OCI-LY1 (cell line): ENCODE measurements at regions not wholly inside any gene's neighbourhood (a gene's known extent, or its start where the extent isn't known, plus 50 kb on each side); places are given as distances from the start of the nearest gene placed in this dataset.

Experiments used
- H2AFZ ChIP-seq: fragments of 200-600 bp; sonication (generic), shearing (Covaris generic); 2 replicates; pipeline ENCODE4 v1.6.0; 2014; ENCODE audit warnings: antibody characterized with exemption, mild to moderate bottlenecking, low read length
- H3F3A ChIP-seq: fragments of 200-600 bp; sonication (generic), shearing (Covaris generic); 2 replicates; pipeline ENCODE4 v1.6.0; 2014; ENCODE audit warnings: mild to moderate bottlenecking, antibody characterized with exemption, low read length, moderate library complexity; ENCODE audit not compliant: insufficient read depth
- H3K27ac ChIP-seq: fragments of 200-600 bp; sonication (generic); 2 replicates; pipeline ENCODE4 v1.5.1; 2014; ENCODE audit warnings: low read length, mixed run types, mild to moderate bottlenecking, low read depth; ENCODE audit not compliant: poor library complexity, severe bottlenecking
- H3K27me3 ChIP-seq: fragments of 200-600 bp; sonication (generic); 2 replicates; pipeline ENCODE4 v1.6.0; 2014; ENCODE audit warnings: antibody characterized with exemption, mild to moderate bottlenecking, low read length, moderate library complexity; ENCODE audit not compliant: insufficient read depth
- H3K36me3 ChIP-seq: fragments of 200-600 bp; sonication (generic); 2 replicates; pipeline ENCODE4 v1.6.1; 2014; ENCODE audit warnings: mild to moderate bottlenecking, antibody characterized with exemption, low read length, moderate library complexity, mixed read lengths; ENCODE audit not compliant: insufficient read depth
- H3K4me1 ChIP-seq: fragments of 200-600 bp; sonication (generic); 2 replicates; pipeline ENCODE4 v1.5.1; 2014; ENCODE audit warnings: mild to moderate bottlenecking, low read length, moderate library complexity; ENCODE audit not compliant: insufficient read depth, severe bottlenecking
- H3K4me2 ChIP-seq: fragments of 200-600 bp; sonication (generic), shearing (Covaris generic); 2 replicates; pipeline ENCODE4 v1.6.1; 2014; ENCODE audit warnings: low read length
- H3K4me3 ChIP-seq: fragments of 200-600 bp; sonication (generic); 2 replicates; pipeline ENCODE4 v1.5.1; 2014; ENCODE audit warnings: low read length, low read depth, mild to moderate bottlenecking, mixed read lengths; ENCODE audit not compliant: poor library complexity, severe bottlenecking
- H3K79me2 ChIP-seq: fragments of 200-600 bp; shearing (Covaris generic); 2 replicates; pipeline ENCODE4 v1.6.1; 2016; ENCODE audit warnings: mixed run types, low read length, mixed read lengths; ENCODE audit not compliant: insufficient read depth
- H3K9ac ChIP-seq: fragments of 200-600 bp; sonication (generic), shearing (Covaris generic); 2 replicates; pipeline ENCODE4 v1.6.1; 2014; ENCODE audit warnings: mild to moderate bottlenecking, low read length, mixed read lengths
- H3K9me2 ChIP-seq: fragments of 200-600 bp; sonication (generic), shearing (Covaris generic); 2 replicates; pipeline ENCODE4 v1.6.1; 2014; ENCODE audit warnings: low read depth, mild to moderate bottlenecking, low read length, mixed read lengths
- H3K9me3 ChIP-seq: fragments of 200-600 bp; shearing (Covaris generic); 2 replicates; pipeline ENCODE4 v1.6.1; 2014; ENCODE audit warnings: low read length, mixed read lengths
- H4K20me1 ChIP-seq: fragments of 200-600 bp; sonication (generic), shearing (Covaris generic); 2 replicates; pipeline ENCODE4 v1.6.0; 2016; ENCODE audit warnings: mild to moderate bottlenecking, low read length; ENCODE audit not compliant: insufficient read depth
- EZH2 ChIP-seq: fragments of 200-600 bp; sonication (generic), shearing (Covaris generic); IDR thresholded peaks from 2 replicates; pipeline ENCODE4 v1.8.0; 2017; ENCODE audit warnings: borderline replicate concordance, mixed run types, mild to moderate bottlenecking, antibody characterized with exemption, low read length, moderate library complexity, mixed read lengths
- TF ChIP-seq, protein P1 (sequence below): fragments of 200-600 bp; sonication (generic), shearing (Covaris generic); IDR thresholded peaks from 2 replicates; pipeline ENCODE4 v1.5.1; 2017; ENCODE audit warnings: mild to moderate bottlenecking, antibody characterized with exemption, low read length, moderate library complexity, mixed read lengths

DNA sequence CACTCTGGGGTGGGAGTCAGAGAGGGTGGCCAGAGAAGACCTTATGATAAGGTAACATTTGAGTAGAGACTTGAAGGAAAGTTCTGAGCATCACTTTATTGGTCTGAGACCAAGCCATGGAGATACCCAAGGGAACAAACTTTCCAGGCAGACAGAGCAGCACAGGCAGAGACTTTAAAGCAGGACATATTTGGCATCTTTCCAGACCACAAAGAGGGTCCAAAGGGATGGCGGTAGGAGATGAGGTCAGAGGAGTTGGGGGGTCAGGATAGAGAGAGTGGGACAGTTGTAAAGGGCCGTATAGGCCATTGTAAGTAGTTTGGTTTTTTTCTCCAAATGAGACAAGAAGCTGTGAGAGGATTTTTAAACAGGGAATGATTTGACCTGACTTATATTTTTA is 344.4 kb downstream of the SEC23A start:
- Histone ChIP-seq H3K4me1 (no peaks in the 10 kb centered on the region), H3K9me2 (no peaks in the 10 kb centered on the region), H3K9me3 (no peaks in the 10 kb centered on the region), H2AFZ (no peak overlapping the region), H4K20me1 (no peaks in the 10 kb centered on the region), H3K27me3 (no peaks in the 10 kb centered on the region), H3K27ac (no peak overlapping the region), H3K9ac (no peak overlapping the region), H3K4me2 (no peak overlapping the region), H3K4me3 (no peak overlapping the region), H3F3A (no peaks in the 10 kb centered on the region), H3K79me2 (no peaks in the 10 kb centered on the region), H3K36me3 (no peaks in the 10 kb centered on the region)
- no peak for TF ChIP-seq EZH2
- TF ChIP-seq, protein P1, sequence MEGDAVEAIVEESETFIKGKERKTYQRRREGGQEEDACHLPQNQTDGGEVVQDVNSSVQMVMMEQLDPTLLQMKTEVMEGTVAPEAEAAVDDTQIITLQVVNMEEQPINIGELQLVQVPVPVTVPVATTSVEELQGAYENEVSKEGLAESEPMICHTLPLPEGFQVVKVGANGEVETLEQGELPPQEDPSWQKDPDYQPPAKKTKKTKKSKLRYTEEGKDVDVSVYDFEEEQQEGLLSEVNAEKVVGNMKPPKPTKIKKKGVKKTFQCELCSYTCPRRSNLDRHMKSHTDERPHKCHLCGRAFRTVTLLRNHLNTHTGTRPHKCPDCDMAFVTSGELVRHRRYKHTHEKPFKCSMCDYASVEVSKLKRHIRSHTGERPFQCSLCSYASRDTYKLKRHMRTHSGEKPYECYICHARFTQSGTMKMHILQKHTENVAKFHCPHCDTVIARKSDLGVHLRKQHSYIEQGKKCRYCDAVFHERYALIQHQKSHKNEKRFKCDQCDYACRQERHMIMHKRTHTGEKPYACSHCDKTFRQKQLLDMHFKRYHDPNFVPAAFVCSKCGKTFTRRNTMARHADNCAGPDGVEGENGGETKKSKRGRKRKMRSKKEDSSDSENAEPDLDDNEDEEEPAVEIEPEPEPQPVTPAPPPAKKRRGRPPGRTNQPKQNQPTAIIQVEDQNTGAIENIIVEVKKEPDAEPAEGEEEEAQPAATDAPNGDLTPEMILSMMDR, result no peak

DNA sequence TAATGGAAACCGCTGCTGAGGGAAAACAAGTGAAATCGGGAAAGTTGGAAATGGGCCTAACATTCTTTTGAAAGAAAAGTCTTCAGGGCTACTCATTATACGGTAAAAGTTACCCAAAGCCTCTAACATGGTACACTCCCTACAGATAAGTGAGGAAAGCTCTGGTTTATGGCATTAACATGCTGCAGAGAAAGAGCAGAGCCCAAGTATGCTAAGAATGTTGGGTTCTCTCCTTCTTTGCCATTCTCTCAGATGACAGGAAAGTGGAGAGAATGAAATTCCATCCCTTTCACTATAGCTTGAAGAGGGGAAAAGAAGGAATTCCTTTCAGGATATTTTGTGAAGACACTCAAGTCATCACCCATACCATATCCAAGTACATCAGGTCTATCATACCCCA is 348.0 kb downstream of the SEC23A start:
- Histone ChIP-seq H3K36me3 (no peaks in the 10 kb centered on the region), H3K4me1 (no peaks in the 10 kb centered on the region), H3K9ac (no peak overlapping the region), H4K20me1 (no peaks in the 10 kb centered on the region), H3F3A (no peaks in the 10 kb centered on the region), H3K4me2 (no peak overlapping the region), H3K27me3 (no peaks in the 10 kb centered on the region), H3K27ac (no peak overlapping the region), H3K79me2 (no peaks in the 10 kb centered on the region), H3K9me2 (no peaks in the 10 kb centered on the region), H3K4me3 (no peak overlapping the region), H3K9me3 (no peaks in the 10 kb centered on the region), H2AFZ (no peak overlapping the region)
- no peak for TF ChIP-seq EZH2
- TF ChIP-seq, protein P1, result no peak

DNA sequence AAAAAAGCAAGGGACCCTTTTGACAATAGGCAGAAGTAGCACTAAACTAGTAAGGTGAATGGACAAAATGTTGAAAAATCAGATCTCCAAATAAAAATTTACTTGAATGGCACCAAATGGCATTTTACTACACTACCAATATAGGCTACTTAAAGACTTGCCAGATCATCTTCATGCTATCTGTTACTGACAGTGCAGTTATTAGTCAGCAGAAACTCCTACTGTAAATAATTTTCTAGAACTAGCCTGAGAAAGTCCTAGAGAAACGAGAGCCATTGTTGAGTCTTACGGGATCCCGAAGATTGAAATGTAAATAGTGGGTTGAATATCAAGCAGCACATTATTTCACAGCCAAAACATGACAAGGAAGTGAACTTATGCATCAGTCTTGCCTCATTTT is 350.3 kb downstream of the SEC23A start:
- Histone ChIP-seq H3K27ac (no peak overlapping the region), H3K9ac (no peak overlapping the region), H3K4me1 (no peaks in the 10 kb centered on the region), H4K20me1 (no peaks in the 10 kb centered on the region), H3K79me2 (no peaks in the 10 kb centered on the region), H3K36me3 (no peaks in the 10 kb centered on the region), H3K27me3 (no peaks in the 10 kb centered on the region), H3K9me2 (no peaks in the 10 kb centered on the region), H3K4me3 (no peak overlapping the region), H3F3A (no peaks in the 10 kb centered on the region), H3K4me2 (no peak overlapping the region), H3K9me3 (no peaks in the 10 kb centered on the region), H2AFZ (no peak overlapping the region)
- no peak for TF ChIP-seq EZH2
- TF ChIP-seq, protein P1, result no peak
